ENCODE measurements at regions not wholly inside any gene's neighbourhood (a gene's known extent, or its start where the extent isn't known, plus 50 kb on each side); places are given as distances from the start of the nearest gene placed in this dataset.

DNA sequence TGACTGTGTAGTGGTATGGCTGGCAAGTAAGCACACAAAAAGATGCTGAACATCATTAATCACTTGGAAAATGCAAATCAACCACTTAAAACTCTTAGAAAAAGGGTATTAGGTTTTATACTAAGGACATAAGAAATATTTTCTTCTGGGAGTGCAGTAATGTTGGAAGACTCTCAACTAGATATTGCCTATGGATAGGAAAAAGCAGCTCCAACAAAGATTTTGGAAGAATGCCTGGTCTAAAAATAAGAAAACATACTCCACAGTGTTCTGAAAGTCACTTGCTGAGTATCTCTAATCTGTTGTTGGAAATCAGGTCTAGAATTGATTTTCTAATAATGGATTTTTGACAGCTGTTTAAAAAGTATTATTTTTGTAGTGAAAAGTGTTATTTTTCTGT, 50.8 kb upstream of the PHYHIPL start:
- TF ChIP-seq EZH2 (IDR thresholded peaks at IDR 0.05; ENCODE audit: borderline replicate concordance, low read length): no peak
- TF ChIP-seq, protein P1, sequence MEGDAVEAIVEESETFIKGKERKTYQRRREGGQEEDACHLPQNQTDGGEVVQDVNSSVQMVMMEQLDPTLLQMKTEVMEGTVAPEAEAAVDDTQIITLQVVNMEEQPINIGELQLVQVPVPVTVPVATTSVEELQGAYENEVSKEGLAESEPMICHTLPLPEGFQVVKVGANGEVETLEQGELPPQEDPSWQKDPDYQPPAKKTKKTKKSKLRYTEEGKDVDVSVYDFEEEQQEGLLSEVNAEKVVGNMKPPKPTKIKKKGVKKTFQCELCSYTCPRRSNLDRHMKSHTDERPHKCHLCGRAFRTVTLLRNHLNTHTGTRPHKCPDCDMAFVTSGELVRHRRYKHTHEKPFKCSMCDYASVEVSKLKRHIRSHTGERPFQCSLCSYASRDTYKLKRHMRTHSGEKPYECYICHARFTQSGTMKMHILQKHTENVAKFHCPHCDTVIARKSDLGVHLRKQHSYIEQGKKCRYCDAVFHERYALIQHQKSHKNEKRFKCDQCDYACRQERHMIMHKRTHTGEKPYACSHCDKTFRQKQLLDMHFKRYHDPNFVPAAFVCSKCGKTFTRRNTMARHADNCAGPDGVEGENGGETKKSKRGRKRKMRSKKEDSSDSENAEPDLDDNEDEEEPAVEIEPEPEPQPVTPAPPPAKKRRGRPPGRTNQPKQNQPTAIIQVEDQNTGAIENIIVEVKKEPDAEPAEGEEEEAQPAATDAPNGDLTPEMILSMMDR (conservative IDR thresholded peaks at IDR 0.05 in 1 of 2, IDR thresholded peaks at IDR 0.05 in 1 of 2; ENCODE audit: extremely low read depth in 1 of 2, insufficient read depth in 1 of 2, low read depth in 1 of 2, low read length in 2 of 2): no peak

All from mammary epithelial cell (primary cell).